CD4-positive, alpha-beta memory T cell (primary cell): ENCODE measurements at regions not wholly inside any gene's neighbourhood (a gene's known extent, or its start where the extent isn't known, plus 50 kb on each side); places are given as distances from the start of the nearest gene placed in this dataset.

Source experiments
- CTCF ChIA-PET: fragments of 350-600 bp; sonication (Branson Sonifier 250); formaldehyde crosslinking; loops from one replicate; lab custom pipeline; 2021; ENCODE audit warnings: inconsistent platforms; ENCODE audit not compliant: partially characterized antibody; lab: Charles Lee
- POLR2A ChIA-PET: fragments of 350-600 bp; sonication (Branson Sonifier 250); formaldehyde crosslinking; loops from one replicate; lab custom pipeline; 2021; ENCODE audit not compliant: partially characterized antibody; lab: Charles Lee
- DNase-seq, 5 donors: peaks; one replicate each; pipeline versions ENCODE4 v3.0.0 to v3.0.0-alpha.2; 2020 to 2022; ENCODE audit warnings: mixed read lengths in 1 of 5
- H3K27ac ChIP-seq: one replicate; pipeline ENCODE4 v1.7.0; 2013; ENCODE audit warnings: low read depth, low read length
- H3K27me3 ChIP-seq: 2 replicates; pipeline ENCODE4 v1.7.0; 2013; ENCODE audit warnings: mild to moderate bottlenecking, low read length, moderate library complexity; ENCODE audit not compliant: insufficient read depth
- H3K36me3 ChIP-seq: 2 replicates; pipeline ENCODE4 v1.7.0; 2013; ENCODE audit warnings: mild to moderate bottlenecking, low read length, moderate library complexity; ENCODE audit not compliant: insufficient read depth
- H3K4me1 ChIP-seq: 2 replicates; pipeline ENCODE4 v1.7.0; 2013; ENCODE audit warnings: mild to moderate bottlenecking, low read length, moderate library complexity; ENCODE audit not compliant: insufficient read depth
- H3K4me3 ChIP-seq, 2 donors: one replicate each; pipeline ENCODE4 v1.7.0; 2013; ENCODE audit warnings: low read length in 2 of 2, mild to moderate bottlenecking in 1 of 2
- H3K9me3 ChIP-seq, 2 donors: one replicate each; pipeline ENCODE4 v1.7.0; 2013; ENCODE audit warnings: low read length in 2 of 2, control low read depth in 1 of 2; ENCODE audit not compliant: control insufficient read depth in 1 of 2
- H3K27ac Mint-ChIP-seq, 7 donors: one replicate each; pipeline ENCODE4 v1.8.0; 2020 to 2021; ENCODE audit warnings: mixed read lengths in 7 of 7, mild to moderate bottlenecking in 6 of 7, inconsistent platforms in 3 of 7, moderate library complexity in 3 of 7
- H3K27me3 Mint-ChIP-seq, 2 donors: one replicate each; pipeline ENCODE4 v1.8.0; 2020 to 2021; ENCODE audit warnings: mixed read lengths in 2 of 2
- H3K36me3 Mint-ChIP-seq, 2 donors: one replicate each; pipeline ENCODE4 v1.8.0; 2020 to 2021; ENCODE audit warnings: mixed read lengths in 2 of 2, inconsistent platforms in 1 of 2, mild to moderate bottlenecking in 1 of 2
- H3K4me1 Mint-ChIP-seq, 4 donors: one replicate each; pipeline ENCODE4 v1.8.0; 2020 to 2021; ENCODE audit warnings: mixed read lengths in 4 of 4, mild to moderate bottlenecking in 1 of 4
- H3K4me3 Mint-ChIP-seq, 8 donors: one replicate each; pipeline ENCODE4 v1.8.0; 2020 to 2021; ENCODE audit warnings: mixed read lengths in 8 of 8, mild to moderate bottlenecking in 7 of 8, moderate library complexity in 6 of 8, inconsistent platforms in 3 of 8
- H3K9me3 Mint-ChIP-seq, 8 donors: one replicate each; pipeline ENCODE4 v1.8.0; 2020 to 2021; ENCODE audit warnings: mixed read lengths in 8 of 8, mild to moderate bottlenecking in 5 of 8, inconsistent platforms in 3 of 8, moderate library complexity in 1 of 8
- intact Hi-C: fragments of 100-400 bp; cut with micrococcal nuclease; formaldehyde crosslinking; loops from one replicate; pipeline ENCODE4 v1.15.1; 2023

GRCh38 chr1:67626090-67626860, 58.7 kb upstream of the GADD45A start:
- POLR2A ChIA-PET, result no interaction called here

GRCh38 chr1:67626861-67627235, 58.2 kb upstream of the GADD45A start:
- ChIA-PET CTCF (no interaction called here), POLR2A (no interaction called here)
- Histone ChIP-seq H3K9me3 (no peaks in the 10 kb centered on the region), H3K36me3 (no peaks in the 10 kb centered on the region), H3K4me1 (no peaks in the 10 kb centered on the region), H3K4me3 (no peak overlapping the region), H3K27me3 (no peaks in the 10 kb centered on the region), H3K27ac (no peak overlapping the region)
- Mint-ChIP-seq H3K9me3 (peaks cover 0 to 8% (median 0%) of the 10 kb centered on the region in 8 donors), H3K27ac (no peak overlapping the region), H3K4me1 (no peaks in the 10 kb centered on the region), H3K27me3 (peaks cover 2 to 4% of the 10 kb centered on the region in 2 donors), H3K36me3 (no peaks in the 10 kb centered on the region), H3K4me3 (no peak overlapping the region)
- intact Hi-C loops, result no loop called here
- DNase-seq, result no peak

More at GRCh38 chr1:67626090-67626860, 58.7 kb upstream of the GADD45A start:
- no peaks in the 10 kb centered on the region for H3K4me1 ChIP-seq
- Mint-ChIP-seq H3K36me3 (no peaks in the 10 kb centered on the region), H3K4me1 (no peaks in the 10 kb centered on the region), H3K27me3 (peaks cover 2 to 4% of the 10 kb centered on the region in 2 donors), H3K27ac (no peak overlapping the region), H3K9me3 (peaks cover 0 to 8% (median 0%) of the 10 kb centered on the region in 8 donors), H3K4me3 (no peak overlapping the region)
- H3K9me3 ChIP-seq, result no peaks in the 10 kb centered on the region
- CTCF ChIA-PET, result no interaction called here
- no peak overlapping the region for H3K4me3 ChIP-seq
- H3K27ac ChIP-seq, result no peak overlapping the region
- intact Hi-C loops, result no loop called here
- no peak for DNase-seq
- no peaks in the 10 kb centered on the region for H3K27me3 ChIP-seq
- H3K36me3 ChIP-seq, result no peaks in the 10 kb centered on the region

DNA sequence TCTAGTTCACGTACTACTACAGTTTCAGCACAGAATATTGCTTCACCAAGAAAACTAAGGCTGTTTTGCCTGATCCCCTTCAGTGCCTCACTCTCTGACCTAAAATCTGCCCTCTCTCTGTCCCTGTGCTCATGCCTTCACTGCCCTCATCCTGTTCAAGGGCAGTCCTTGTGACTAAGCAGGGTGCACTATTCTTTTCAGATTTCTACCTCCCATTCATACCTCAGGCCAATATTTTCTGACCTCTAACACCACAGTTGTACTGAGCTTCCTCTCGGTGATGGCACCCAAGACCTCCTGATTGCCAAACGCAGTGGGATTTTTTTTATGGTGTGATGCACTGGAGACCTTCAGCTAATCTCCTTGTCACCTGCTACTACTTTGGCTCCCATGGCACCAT, 57.7 kb upstream of the GADD45A start:
- CTCF ChIA-PET, result no interaction called here
- peaks cover 0 to 8% (median 0%) of the 10 kb centered on the region in 8 donors for H3K9me3 Mint-ChIP-seq

GRCh38 chr1:67627906-67628305, 57.1 kb upstream of the GADD45A start:
- Histone ChIP-seq H3K36me3 (no peaks in the 10 kb centered on the region), H3K27me3 (no peaks in the 10 kb centered on the region), H3K9me3 (no peaks in the 10 kb centered on the region), H3K4me3 (no peak overlapping the region), H3K27ac (no peak overlapping the region), H3K4me1 (no peaks in the 10 kb centered on the region)
- H3K36me3 Mint-ChIP-seq, result no peaks in the 10 kb centered on the region
- intact Hi-C loops, result no loop called here
- H3K9me3 Mint-ChIP-seq, result peaks cover 0 to 8% (median 0%) of the 10 kb centered on the region in 8 donors
- POLR2A ChIA-PET, result no interaction called here
- H3K4me1 Mint-ChIP-seq, result no peaks in the 10 kb centered on the region
- peaks cover 2 to 4% of the 10 kb centered on the region in 2 donors for H3K27me3 Mint-ChIP-seq
- no peak for DNase-seq
- no peak overlapping the region for H3K4me3 Mint-ChIP-seq
- CTCF ChIA-PET, result no interaction called here
- peak overlapping the region in 1 of 7 donors; percentile 5 for H3K27ac Mint-ChIP-seq

More for the DNA sequence above, 57.7 kb upstream of the GADD45A start:
- no peaks in the 10 kb centered on the region for H3K27me3 ChIP-seq
- POLR2A ChIA-PET, result no interaction called here
- no peaks in the 10 kb centered on the region for H3K4me1 Mint-ChIP-seq
- H3K36me3 Mint-ChIP-seq, result no peaks in the 10 kb centered on the region
- H3K4me1 ChIP-seq, result no peaks in the 10 kb centered on the region
- intact Hi-C loops, result no loop called here
- no peaks in the 10 kb centered on the region for H3K36me3 ChIP-seq
- H3K27ac ChIP-seq, result no peak overlapping the region
- H3K9me3 ChIP-seq, result no peaks in the 10 kb centered on the region
- DNase-seq, result no peak
- no peak overlapping the region for H3K27ac Mint-ChIP-seq
- peaks cover 2 to 4% of the 10 kb centered on the region in 2 donors for H3K27me3 Mint-ChIP-seq
- H3K4me3 Mint-ChIP-seq, result no peak overlapping the region
- no peak overlapping the region for H3K4me3 ChIP-seq

DNA sequence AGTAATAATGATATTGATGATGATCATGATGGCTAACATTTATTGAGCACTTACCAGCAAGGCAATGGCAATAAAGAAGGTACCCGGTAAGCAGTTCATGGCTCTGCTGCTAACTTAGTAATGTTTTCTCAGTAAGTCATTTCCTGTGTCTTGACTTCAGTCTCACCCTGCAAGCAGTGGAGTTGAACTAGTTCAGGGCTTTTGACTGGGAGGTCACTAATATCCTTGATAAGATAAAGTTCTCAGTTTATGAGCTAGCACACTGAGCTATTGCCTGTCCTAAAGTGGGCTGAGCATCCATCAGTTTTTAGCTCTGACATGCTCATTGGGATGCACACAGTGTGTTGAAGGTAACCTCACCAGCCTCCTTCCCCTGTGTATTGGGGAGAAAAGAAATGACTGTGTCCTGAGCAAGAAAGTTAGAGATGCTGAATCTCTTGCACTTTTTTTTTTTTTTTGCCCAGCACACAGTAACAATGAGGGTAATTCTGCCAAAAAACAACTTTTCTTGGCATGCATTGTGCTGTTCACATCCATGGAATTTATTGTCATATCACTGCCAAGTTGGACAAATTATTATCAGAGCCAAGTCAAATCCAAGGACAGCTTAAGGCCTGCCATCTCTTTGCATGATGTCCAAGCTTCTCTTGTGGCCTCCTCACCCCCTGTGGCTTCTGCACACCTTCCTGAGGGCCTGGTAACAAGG, 55.5 kb upstream of the GADD45A start:
- ChIA-PET POLR2A (no interaction called here), CTCF (no interaction called here)
- Histone ChIP-seq H3K27me3 (no peaks in the 10 kb centered on the region), H3K36me3 (no peaks in the 10 kb centered on the region), H3K27ac (no peak overlapping the region), H3K9me3 (no peaks in the 10 kb centered on the region), H3K4me1 (no peaks in the 10 kb centered on the region), H3K4me3 (no peak overlapping the region)
- intact Hi-C loops, result no loop called here
- Mint-ChIP-seq H3K36me3 (no peaks in the 10 kb centered on the region), H3K9me3 (peaks cover 0 to 8% (median 0%) of the 10 kb centered on the region in 8 donors), H3K27ac (peak overlapping the region in 1 of 7 donors; percentile 49), H3K4me3 (no peak overlapping the region), H3K27me3 (peaks cover 0 to 4% of the 10 kb centered on the region in 2 donors), H3K4me1 (peaks cover 2 to 4% (median 3%) of the 10 kb centered on the region in 4 donors)
- no peak for DNase-seq

DNA sequence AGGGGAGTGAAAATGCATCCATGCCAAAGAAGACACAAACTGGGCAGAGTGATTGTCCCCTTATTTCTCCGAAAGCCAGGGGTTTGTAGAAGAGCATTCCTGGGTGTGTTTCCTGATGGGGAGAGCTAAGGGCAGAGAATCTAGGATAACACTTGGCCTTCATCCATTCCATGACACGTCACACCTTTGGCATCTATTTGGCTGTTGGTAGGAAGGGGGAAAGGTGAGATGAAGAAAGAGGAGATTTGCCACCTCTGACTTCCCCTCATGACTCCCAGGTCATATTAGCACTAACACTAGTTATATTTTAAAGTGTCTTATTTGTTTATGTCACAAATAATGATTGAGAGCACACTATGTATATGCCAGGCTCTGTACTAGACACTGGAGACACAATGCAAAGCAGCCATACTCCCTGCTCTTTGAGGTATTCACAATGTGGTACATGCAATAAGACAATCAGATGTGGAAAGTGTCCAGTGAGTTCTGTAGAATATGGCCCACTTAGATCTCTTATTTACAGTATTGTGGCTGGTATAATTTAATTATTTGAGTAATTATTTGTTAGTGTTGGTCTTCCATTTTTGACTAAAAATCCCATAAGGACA, 54.5 kb upstream of the GADD45A start:
- Mint-ChIP-seq H3K4me3 (no peak overlapping the region), H3K9me3 (peaks cover 0 to 8% (median 0%) of the 10 kb centered on the region in 8 donors), H3K27ac (no peak overlapping the region), H3K36me3 (no peaks in the 10 kb centered on the region), H3K27me3 (peaks cover 0 to 4% of the 10 kb centered on the region in 2 donors), H3K4me1 (peaks cover 10 to 14% (median 12%) of the 10 kb centered on the region in 4 donors)
- ChIA-PET CTCF (no interaction called here), POLR2A (no interaction called here)
- DNase-seq, result no peak
- no peaks in the 10 kb centered on the region for H3K27me3 ChIP-seq
- H3K4me1 ChIP-seq, result peaks cover 1% of the 10 kb centered on the region
- intact Hi-C loops, result no loop called here
- H3K27ac ChIP-seq, result no peak overlapping the region
- H3K4me3 ChIP-seq, result no peak overlapping the region
- H3K36me3 ChIP-seq, result no peaks in the 10 kb centered on the region
- no peaks in the 10 kb centered on the region for H3K9me3 ChIP-seq

GRCh38 chr1:67632356-67632755, 52.6 kb upstream of the GADD45A start:
- peaks cover 0 to 3% (median 0%) of the 10 kb centered on the region in 8 donors for H3K9me3 Mint-ChIP-seq
- no peak for DNase-seq
- CTCF ChIA-PET, result no interaction called here
- no peak overlapping the region for H3K4me3 Mint-ChIP-seq
- no peaks in the 10 kb centered on the region for H3K36me3 Mint-ChIP-seq
- Histone ChIP-seq H3K27me3 (no peaks in the 10 kb centered on the region), H3K4me1 (peaks cover 8% of the 10 kb centered on the region), H3K27ac (no peak overlapping the region), H3K36me3 (no peaks in the 10 kb centered on the region), H3K9me3 (no peaks in the 10 kb centered on the region), H3K4me3 (no peak overlapping the region)
- POLR2A ChIA-PET, result no interaction called here
- H3K4me1 Mint-ChIP-seq, result peaks cover 12 to 19% (median 17%) of the 10 kb centered on the region in 4 donors
- H3K27ac Mint-ChIP-seq, result no peak overlapping the region
- peaks cover 0 to 4% of the 10 kb centered on the region in 2 donors for H3K27me3 Mint-ChIP-seq
- intact Hi-C loops, result no loop called here
